Calu3 (cell line): ENCODE measurements at regions not wholly inside any gene's neighbourhood (a gene's known extent, or its start where the extent isn't known, plus 50 kb on each side); places are given as distances from the start of the nearest gene placed in this dataset.

Experiments used
- BruUV-seq: library from RNA; stranded (reverse); fragments of 400-500 nt; replicated peaks from 2 replicates; lab custom pipeline; 2021; lab: Mats Ljungman, UMichigan
- CTCF ChIA-PET: fragments of 300-600 bp; sonication (Branson Sonifier 250); formaldehyde crosslinking; loops from one replicate; lab custom pipeline; 2022; ENCODE audit warnings: antibody characterized with exemption; lab: Charles Lee
- DNase-seq: peaks from one replicate; pipeline ENCODE4 v3.0.0; 2022
- H3K27ac Mint-ChIP-seq: one replicate; pipeline ENCODE4 v1.8.0; 2022; ENCODE audit warnings: mixed read lengths; ENCODE audit not compliant: unreplicated experiment
- H3K27me3 Mint-ChIP-seq: one replicate; pipeline ENCODE4 v1.8.0; 2022; ENCODE audit warnings: mixed read lengths; ENCODE audit not compliant: unreplicated experiment
- H3K36me3 Mint-ChIP-seq: one replicate; pipeline ENCODE4 v1.8.0; 2022; ENCODE audit warnings: mild to moderate bottlenecking, moderate library complexity, mixed read lengths; ENCODE audit not compliant: insufficient read depth, unreplicated experiment
- H3K4me1 Mint-ChIP-seq: one replicate; pipeline ENCODE4 v1.8.0; 2022; ENCODE audit warnings: mild to moderate bottlenecking, low read depth, mixed read lengths; ENCODE audit not compliant: unreplicated experiment
- H3K4me3 Mint-ChIP-seq: one replicate; pipeline ENCODE4 v1.8.0; 2022; ENCODE audit warnings: mild to moderate bottlenecking, low read depth, moderate library complexity, mixed read lengths; ENCODE audit not compliant: unreplicated experiment
- H3K9me3 Mint-ChIP-seq: one replicate; pipeline ENCODE4 v1.8.0; 2022; ENCODE audit warnings: low read depth, mixed read lengths; ENCODE audit not compliant: unreplicated experiment
- intact Hi-C: fragments of 100-400 bp; cut with micrococcal nuclease; formaldehyde crosslinking; loops from one replicate; pipeline ENCODE4 v1.10.0; 2022; ENCODE audit not compliant: unreplicated experiment
- TF ChIP-seq, protein P1 (sequence below): fragments of 200-600 bp; IDR thresholded peaks from one replicate; pipeline ENCODE4 v1.8.0; 2022; ENCODE audit warnings: antibody characterized with exemption; ENCODE audit not compliant: unreplicated experiment

GRCh38 chr13:80009760-80010159, 331.2 kb downstream of the SPRY2 start:
- CTCF ChIA-PET: no interaction called here
- intact Hi-C loops: no loop called here
- Mint-ChIP-seq H3K4me3 (no peak overlapping the region), H3K27me3 (no peaks in the 10 kb centered on the region), H3K4me1 (peaks cover 10% of the 10 kb centered on the region), H3K36me3 (no peaks in the 10 kb centered on the region), H3K27ac (no peak overlapping the region), H3K9me3 (peaks cover 2% of the 10 kb centered on the region)
- no TSS peak for BruUV-seq
- DNase-seq: no peak
- TF ChIP-seq, protein P1, sequence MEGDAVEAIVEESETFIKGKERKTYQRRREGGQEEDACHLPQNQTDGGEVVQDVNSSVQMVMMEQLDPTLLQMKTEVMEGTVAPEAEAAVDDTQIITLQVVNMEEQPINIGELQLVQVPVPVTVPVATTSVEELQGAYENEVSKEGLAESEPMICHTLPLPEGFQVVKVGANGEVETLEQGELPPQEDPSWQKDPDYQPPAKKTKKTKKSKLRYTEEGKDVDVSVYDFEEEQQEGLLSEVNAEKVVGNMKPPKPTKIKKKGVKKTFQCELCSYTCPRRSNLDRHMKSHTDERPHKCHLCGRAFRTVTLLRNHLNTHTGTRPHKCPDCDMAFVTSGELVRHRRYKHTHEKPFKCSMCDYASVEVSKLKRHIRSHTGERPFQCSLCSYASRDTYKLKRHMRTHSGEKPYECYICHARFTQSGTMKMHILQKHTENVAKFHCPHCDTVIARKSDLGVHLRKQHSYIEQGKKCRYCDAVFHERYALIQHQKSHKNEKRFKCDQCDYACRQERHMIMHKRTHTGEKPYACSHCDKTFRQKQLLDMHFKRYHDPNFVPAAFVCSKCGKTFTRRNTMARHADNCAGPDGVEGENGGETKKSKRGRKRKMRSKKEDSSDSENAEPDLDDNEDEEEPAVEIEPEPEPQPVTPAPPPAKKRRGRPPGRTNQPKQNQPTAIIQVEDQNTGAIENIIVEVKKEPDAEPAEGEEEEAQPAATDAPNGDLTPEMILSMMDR: no peak

DNA sequence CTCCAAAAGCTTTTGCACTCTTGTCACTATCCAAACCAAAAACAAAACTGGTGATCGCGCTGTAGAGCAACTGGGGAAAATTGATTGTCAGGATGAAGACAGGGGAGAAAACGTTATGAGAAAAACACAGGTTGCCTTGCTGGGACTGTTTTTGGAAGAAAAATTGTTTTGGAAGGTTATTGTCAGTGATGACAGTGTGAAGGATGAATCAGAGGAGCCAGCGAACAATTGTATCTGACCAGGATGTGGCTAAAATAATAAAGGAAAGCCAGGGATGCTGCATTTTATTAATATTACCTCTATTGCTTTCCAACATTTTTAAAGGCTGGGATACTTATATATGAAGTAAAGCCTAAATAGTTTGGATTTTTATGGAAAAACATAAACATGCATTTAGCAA, 334.0 kb downstream of the SPRY2 start:
- no TSS peak for BruUV-seq
- Mint-ChIP-seq H3K4me3 (no peak overlapping the region), H3K27ac (no peak overlapping the region), H3K36me3 (no peaks in the 10 kb centered on the region), H3K9me3 (peaks cover 2% of the 10 kb centered on the region), H3K4me1 (peaks cover 5% of the 10 kb centered on the region), H3K27me3 (no peaks in the 10 kb centered on the region)
- CTCF ChIA-PET: no interaction called here
- intact Hi-C loops: no loop called here
- TF ChIP-seq, protein P1: no peak
- no peak for DNase-seq

GRCh38 chr13:80001510-80001842, 339.4 kb downstream of the SPRY2 start:
- BruUV-seq: no TSS peak

GRCh38 chr13:80000684-80001509, 340.0 kb downstream of the SPRY2 start:
- H3K4me1 Mint-ChIP-seq: no peaks in the 10 kb centered on the region
- CTCF ChIA-PET: no interaction called here
- TF ChIP-seq, protein P1: no peak
- DNase-seq: no peak
- BruUV-seq: no TSS peak
- no peak overlapping the region for H3K27ac Mint-ChIP-seq
- H3K27me3 Mint-ChIP-seq: no peaks in the 10 kb centered on the region
- peaks cover 2% of the 10 kb centered on the region for H3K9me3 Mint-ChIP-seq
- no peak overlapping the region for H3K4me3 Mint-ChIP-seq
- intact Hi-C loops: no loop called here
- H3K36me3 Mint-ChIP-seq: no peaks in the 10 kb centered on the region

More at GRCh38 chr13:80001510-80001842, 339.4 kb downstream of the SPRY2 start:
- Mint-ChIP-seq H3K4me1 (no peaks in the 10 kb centered on the region), H3K9me3 (peaks cover 2% of the 10 kb centered on the region), H3K27ac (no peak overlapping the region), H3K27me3 (no peaks in the 10 kb centered on the region), H3K36me3 (no peaks in the 10 kb centered on the region), H3K4me3 (no peak overlapping the region)
- CTCF ChIA-PET: no interaction called here
- intact Hi-C loops: no loop called here
- TF ChIP-seq, protein P1: no peak
- DNase-seq: no peak
